ENCODE measurements at regions not wholly inside any gene's neighbourhood (a gene's known extent, or its start where the extent isn't known, plus 50 kb on each side); places are given as distances from the start of the nearest gene placed in this dataset.

- TF ChIP-seq CTCF (IDR thresholded peaks at IDR 0.05) (no peak), POLR2A (IDR thresholded peaks at IDR 0.05) (no peak)
Observed at GRCh38 chr5:159768243-159768642, 148.0 kb upstream of the ADRA1B start.

Measured in gastroesophageal sphincter (tissue), 3 donors.